ENCODE measurements at regions not wholly inside any gene's neighbourhood (a gene's known extent, or its start where the extent isn't known, plus 50 kb on each side); places are given as distances from the start of the nearest gene placed in this dataset.
"Not testable (repeated sequence)": the region's sequence is repeated elsewhere in the genome, so short reads cannot be mapped to it uniquely, and the experiment has no call there.

GRCh38 chr6:134784336-134784735, 165.6 kb downstream of the ALDH8A1 start:
- no peak for DNase-seq (ENCODE audit: low read depth)

- no peak for DNase-seq (ENCODE audit: low read depth)
Measured at GRCh38 chr6:134778431-134778830, 171.5 kb downstream of the ALDH8A1 start.

- no peak for DNase-seq (ENCODE audit: low read depth)
Measured at GRCh38 chr6:134774201-134774638, 175.7 kb downstream of the ALDH8A1 start.

- no peak for DNase-seq (ENCODE audit: low read depth)
Measured at GRCh38 chr6:134772671-134773360, 177.1 kb downstream of the ALDH8A1 start.

- DNase-seq (ENCODE audit: low read depth) = no peak
Measured at GRCh38 chr6:134768931-134769330, 181.0 kb downstream of the ALDH8A1 start.

GRCh38 chr6:134766497-134766896, 183.4 kb downstream of the ALDH8A1 start:
- DNase-seq (ENCODE audit: low read depth) = no peak

- DNase-seq (ENCODE audit: low read depth) = no peak
Measured at GRCh38 chr6:134764741-134765140, 185.2 kb downstream of the ALDH8A1 start.

GRCh38 chr6:134763575-134763974, 186.3 kb downstream of the ALDH8A1 start:
- not testable (repeated sequence) for DNase-seq (ENCODE audit: low read depth)

GRCh38 chr6:134758621-134759020, 191.3 kb downstream of the ALDH8A1 start:
- DNase-seq (ENCODE audit: low read depth) = no peak

- no peak for DNase-seq (ENCODE audit: low read depth)
Measured at GRCh38 chr6:134757911-134758361, 192.0 kb downstream of the ALDH8A1 start.

- DNase-seq (ENCODE audit: low read depth) = no peak
Measured at GRCh38 chr6:134756374-134757025, 193.4 kb downstream of the ALDH8A1 start.

- DNase-seq (ENCODE audit: low read depth) = no peak
Measured at GRCh38 chr6:134754013-134754690, 195.7 kb downstream of the ALDH8A1 start.

GRCh38 chr6:134753001-134753400, 196.9 kb downstream of the ALDH8A1 start:
- no peak for DNase-seq (ENCODE audit: low read depth)

- no peak for DNase-seq (ENCODE audit: low read depth)
Measured at GRCh38 chr6:134752445-134752844, 197.5 kb downstream of the ALDH8A1 start.

- no peak for DNase-seq (ENCODE audit: low read depth)
Measured at GRCh38 chr6:134750669-134751068, 199.2 kb downstream of the ALDH8A1 start.

GRCh38 chr6:134748484-134748883, 201.4 kb downstream of the ALDH8A1 start:
- DNase-seq (ENCODE audit: low read depth) = no peak

- not testable (repeated sequence) for DNase-seq (ENCODE audit: low read depth)
Measured at GRCh38 chr6:134747197-134747596, 202.7 kb downstream of the ALDH8A1 start.

GRCh38 chr6:134746140-134746539, 203.8 kb downstream of the ALDH8A1 start:
- DNase-seq (ENCODE audit: low read depth) = no peak

- DNase-seq (ENCODE audit: low read depth) = not testable (repeated sequence)
Measured at GRCh38 chr6:134745192-134745591, 204.7 kb downstream of the ALDH8A1 start.

- DNase-seq (ENCODE audit: low read depth) = no peak
Measured at GRCh38 chr6:134744301-134744700, 205.6 kb downstream of the ALDH8A1 start.

- DNase-seq (ENCODE audit: low read depth) = no peak
Measured at GRCh38 chr6:134741200-134741536, 208.7 kb downstream of the ALDH8A1 start.

GRCh38 chr6:134740473-134741199, 209.3 kb downstream of the ALDH8A1 start:
- DNase-seq (ENCODE audit: low read depth) = no peak

- DNase-seq (ENCODE audit: low read depth) = no peak
Measured at GRCh38 chr6:134740027-134740373, 209.9 kb downstream of the ALDH8A1 start.
